Loucy (cell line): ENCODE measurements at regions not wholly inside any gene's neighbourhood (a gene's known extent, or its start where the extent isn't known, plus 50 kb on each side); places are given as distances from the start of the nearest gene placed in this dataset.

ENCODE experiments used
- H2AFZ ChIP-seq: fragments of 200-600 bp; sonication (generic); 2 replicates; pipeline ENCODE4 v1.6.0; 2016; ENCODE audit warnings: antibody characterized with exemption, mild to moderate bottlenecking, low read length, moderate library complexity
- H3F3A ChIP-seq: fragments of 200-600 bp; 2 replicates; pipeline ENCODE4 v1.6.0; 2016; ENCODE audit warnings: antibody characterized with exemption, low read depth, mild to moderate bottlenecking
- H3K27me3 ChIP-seq: fragments of 200-600 bp; sonication (generic); 2 replicates; pipeline ENCODE4 v1.6.1; 2014; ENCODE audit warnings: low read length, mild to moderate bottlenecking; ENCODE audit not compliant: insufficient read depth, poor library complexity, severe bottlenecking
- H3K36me3 ChIP-seq: fragments of 200-600 bp; sonication (generic); 2 replicates; pipeline ENCODE4 v1.6.1; 2016; ENCODE audit warnings: low read length; ENCODE audit not compliant: insufficient read depth
- H3K4me1 ChIP-seq: fragments of 200-600 bp; sonication (generic); 2 replicates; pipeline ENCODE4 v1.5.1; 2014; ENCODE audit warnings: low read length, mild to moderate bottlenecking; ENCODE audit not compliant: insufficient read depth, poor library complexity, severe bottlenecking
- H3K4me2 ChIP-seq: fragments of 200-600 bp; sonication (generic); 2 replicates; pipeline ENCODE4 v1.6.0; 2014; ENCODE audit warnings: antibody characterized with exemption, low read length, low read depth, mild to moderate bottlenecking; ENCODE audit not compliant: poor library complexity, severe bottlenecking
- H3K4me3 ChIP-seq: fragments of 200-600 bp; sonication (generic); 2 replicates; pipeline ENCODE4 v1.5.1; 2014; ENCODE audit warnings: low read length, mild to moderate bottlenecking, mixed read lengths; ENCODE audit not compliant: poor library complexity, severe bottlenecking
- H3K79me2 ChIP-seq: fragments of 200-600 bp; sonication (generic); 2 replicates; pipeline ENCODE4 v1.6.1; 2014; ENCODE audit warnings: low read length; ENCODE audit not compliant: insufficient read depth
- H3K9ac ChIP-seq: fragments of 200-600 bp; sonication (generic); 2 replicates; pipeline ENCODE4 v1.6.0; 2014; ENCODE audit warnings: mild to moderate bottlenecking, low read depth, low read length, moderate library complexity; ENCODE audit not compliant: poor library complexity, severe bottlenecking
- H3K9me2 ChIP-seq: fragments of 200-600 bp; sonication (generic); replicated peaks from 2 replicates; pipeline ENCODE4 v1.6.1; 2016; ENCODE audit warnings: low read depth, low read length, mixed read lengths
- H3K9me3 ChIP-seq: fragments of 200-600 bp; sonication (generic); 2 replicates; pipeline ENCODE4 v1.6.1; 2014; ENCODE audit warnings: mild to moderate bottlenecking, antibody characterized with exemption, low read length, low read depth; ENCODE audit not compliant: insufficient read depth
- H4K20me1 ChIP-seq: fragments of 200-600 bp; sonication (generic); 2 replicates; pipeline ENCODE4 v1.6.0; 2014; ENCODE audit warnings: antibody characterized with exemption, low read length, mild to moderate bottlenecking; ENCODE audit not compliant: insufficient read depth, poor library complexity, severe bottlenecking
- EZH2phosphoT487 ChIP-seq: fragments of 200-600 bp; IDR thresholded peaks from 2 replicates; pipeline ENCODE4 v1.6.1; 2018; ENCODE audit warnings: antibody characterized with exemption, mild to moderate bottlenecking, moderate library complexity, borderline replicate concordance
- TF ChIP-seq, protein P1 (sequence below): fragments of 200-600 bp; sonication (generic); conservative IDR thresholded peaks from 2 replicates; pipeline ENCODE4 v1.5.1; 2014; ENCODE audit warnings: mild to moderate bottlenecking, antibody characterized with exemption, low read length

DNA sequence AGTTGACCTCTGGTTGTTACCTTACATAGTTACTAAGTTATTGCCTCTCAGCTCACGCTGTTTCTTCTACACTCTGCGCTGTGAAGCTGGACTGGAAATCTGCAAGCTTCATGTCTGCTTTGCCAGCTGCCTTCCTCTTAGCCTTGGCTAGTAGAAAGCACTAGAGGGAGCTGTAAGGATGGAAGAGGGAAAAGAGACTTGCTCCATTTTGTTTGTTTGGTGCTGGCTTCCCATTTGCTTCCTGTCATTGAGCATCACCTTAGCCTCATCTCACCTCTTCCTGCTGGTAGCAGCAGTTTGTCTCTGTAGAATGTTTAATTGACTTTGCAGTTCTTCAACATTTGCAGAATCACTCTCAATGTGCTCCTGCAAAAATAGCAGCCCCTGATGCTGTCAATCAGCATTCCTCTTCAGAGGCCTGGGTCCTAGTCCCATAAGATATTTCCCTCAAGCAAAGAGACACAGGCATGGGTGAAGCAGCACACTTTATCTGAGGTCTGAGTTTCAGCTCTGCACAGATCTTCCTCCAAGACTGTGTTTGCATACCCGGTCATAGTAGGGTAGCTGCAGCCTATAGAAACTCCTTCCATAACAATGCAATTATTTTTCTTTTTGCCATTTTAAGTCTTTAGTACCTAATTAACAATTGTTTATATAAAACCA lies 302.2 kb upstream of the EPHA7 start:
- H3K79me2 ChIP-seq = no peaks in the 10 kb centered on the region
- no peaks in the 10 kb centered on the region for H3K9me3 ChIP-seq
- no peaks in the 10 kb centered on the region for H3F3A ChIP-seq
- H2AFZ ChIP-seq = peak overlapping the region; percentile 21; the same call in 1 of the 2 replicates
- H3K4me2 ChIP-seq = no peak overlapping the region
- no peaks in the 10 kb centered on the region for H3K27me3 ChIP-seq
- no peaks in the 10 kb centered on the region for H3K36me3 ChIP-seq
- H4K20me1 ChIP-seq = no peaks in the 10 kb centered on the region
- no peak for TF ChIP-seq EZH2phosphoT487
- TF ChIP-seq, protein P1, sequence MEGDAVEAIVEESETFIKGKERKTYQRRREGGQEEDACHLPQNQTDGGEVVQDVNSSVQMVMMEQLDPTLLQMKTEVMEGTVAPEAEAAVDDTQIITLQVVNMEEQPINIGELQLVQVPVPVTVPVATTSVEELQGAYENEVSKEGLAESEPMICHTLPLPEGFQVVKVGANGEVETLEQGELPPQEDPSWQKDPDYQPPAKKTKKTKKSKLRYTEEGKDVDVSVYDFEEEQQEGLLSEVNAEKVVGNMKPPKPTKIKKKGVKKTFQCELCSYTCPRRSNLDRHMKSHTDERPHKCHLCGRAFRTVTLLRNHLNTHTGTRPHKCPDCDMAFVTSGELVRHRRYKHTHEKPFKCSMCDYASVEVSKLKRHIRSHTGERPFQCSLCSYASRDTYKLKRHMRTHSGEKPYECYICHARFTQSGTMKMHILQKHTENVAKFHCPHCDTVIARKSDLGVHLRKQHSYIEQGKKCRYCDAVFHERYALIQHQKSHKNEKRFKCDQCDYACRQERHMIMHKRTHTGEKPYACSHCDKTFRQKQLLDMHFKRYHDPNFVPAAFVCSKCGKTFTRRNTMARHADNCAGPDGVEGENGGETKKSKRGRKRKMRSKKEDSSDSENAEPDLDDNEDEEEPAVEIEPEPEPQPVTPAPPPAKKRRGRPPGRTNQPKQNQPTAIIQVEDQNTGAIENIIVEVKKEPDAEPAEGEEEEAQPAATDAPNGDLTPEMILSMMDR = peak; percentile 51
- no peaks in the 10 kb centered on the region for H3K9me2 ChIP-seq
- no peaks in the 10 kb centered on the region for H3K4me1 ChIP-seq
- H3K9ac ChIP-seq = no peak overlapping the region
- no peak overlapping the region for H3K4me3 ChIP-seq

DNA sequence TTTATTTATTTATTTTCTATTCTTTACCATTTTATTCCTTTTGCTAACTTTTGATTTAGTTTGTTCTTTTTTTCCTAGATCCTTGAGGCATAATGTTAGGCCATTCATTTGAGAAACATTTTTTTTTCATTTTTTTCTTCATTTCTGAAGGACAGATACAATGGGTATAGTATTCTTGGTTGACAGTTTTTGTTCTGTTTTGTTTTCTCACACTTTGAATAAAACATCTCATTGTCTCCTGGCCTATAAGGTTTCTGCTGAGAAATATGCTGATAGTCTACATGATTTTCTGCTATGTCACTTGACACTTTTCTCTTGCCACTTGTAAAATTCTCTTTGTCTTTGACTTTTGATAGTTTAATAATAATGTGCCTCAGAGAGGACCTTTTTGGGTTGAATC lies 294.6 kb upstream of the EPHA7 start:
- TF ChIP-seq, protein P1 = no peak
- no peak overlapping the region for H2AFZ ChIP-seq
- H3K4me1 ChIP-seq = no peaks in the 10 kb centered on the region
- peaks cover 13% of the 10 kb centered on the region for H3K9me3 ChIP-seq
- no peaks in the 10 kb centered on the region for H3K36me3 ChIP-seq
- H3K79me2 ChIP-seq = no peaks in the 10 kb centered on the region
- H4K20me1 ChIP-seq = no peaks in the 10 kb centered on the region
- H3K9me2 ChIP-seq = no peaks in the 10 kb centered on the region
- no peak overlapping the region for H3K4me2 ChIP-seq
- H3K27me3 ChIP-seq = no peaks in the 10 kb centered on the region
- no peak overlapping the region for H3K9ac ChIP-seq
- H3F3A ChIP-seq = no peaks in the 10 kb centered on the region
- no peak overlapping the region for H3K4me3 ChIP-seq

DNA sequence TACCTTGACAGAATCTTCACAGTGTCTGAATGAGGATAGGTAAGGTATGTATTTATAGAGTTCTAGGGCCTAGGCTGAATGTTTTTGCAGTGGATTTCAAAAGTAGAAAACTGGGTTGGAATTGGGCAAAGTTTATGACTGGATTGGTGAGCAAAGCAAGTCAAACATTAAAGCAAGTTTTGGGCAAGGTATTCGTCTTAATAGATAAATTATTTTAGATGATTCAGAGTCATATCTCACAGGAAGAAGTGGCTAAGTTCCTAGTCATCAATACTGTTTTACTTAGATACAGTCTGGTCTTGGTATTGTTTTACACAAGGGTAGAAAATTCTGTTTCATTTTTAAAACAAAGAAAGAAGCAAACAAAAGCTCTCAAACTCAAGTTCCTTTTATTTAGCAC lies 284.1 kb upstream of the EPHA7 start:
- TF ChIP-seq EZH2phosphoT487 = no peak
- TF ChIP-seq, protein P1 = no peak
- no peaks in the 10 kb centered on the region for H4K20me1 ChIP-seq
- H3K4me2 ChIP-seq = no peak overlapping the region
- H3K79me2 ChIP-seq = no peaks in the 10 kb centered on the region
- no peaks in the 10 kb centered on the region for H3K27me3 ChIP-seq
- H3K36me3 ChIP-seq = no peaks in the 10 kb centered on the region
- no peaks in the 10 kb centered on the region for H3K9me2 ChIP-seq
- H2AFZ ChIP-seq = no peak overlapping the region
- no peaks in the 10 kb centered on the region for H3K4me1 ChIP-seq
- H3K9me3 ChIP-seq = no peaks in the 10 kb centered on the region; the same call in 1 of the 2 replicates
- H3F3A ChIP-seq = no peaks in the 10 kb centered on the region
- H3K9ac ChIP-seq = no peak overlapping the region
- no peak overlapping the region for H3K4me3 ChIP-seq
